Endothelial cell of umbilical vein (primary cell): ENCODE measurements at regions not wholly inside any gene's neighbourhood (a gene's known extent, or its start where the extent isn't known, plus 50 kb on each side); places are given as distances from the start of the nearest gene placed in this dataset.

Source experiments
- BruUV-seq: library from RNA; stranded (reverse); fragments of 400-500 nt; replicated peaks from 2 replicates; lab custom pipeline; 2021; lab: Mats Ljungman, UMichigan
- CTCF ChIA-PET: fragments of 300-600, 350-600 bp; sonication (Branson Sonifier 250); formaldehyde crosslinking; loops from one replicate; lab custom pipeline; 2021; ENCODE audit warnings: antibody characterized with exemption, inconsistent platforms; lab: Charles Lee
- POLR2A ChIA-PET: fragments of 300-600, 350-600 bp; sonication (Branson Sonifier 250); formaldehyde crosslinking; loops from one replicate; lab custom pipeline; 2021; ENCODE audit warnings: antibody characterized with exemption, inconsistent platforms; lab: Charles Lee
- DNase-seq: peaks from one replicate; pipeline ENCODE4 v3.0.0-alpha.2; 2011; ENCODE audit warnings: low read depth, low spot score
- FAIRE-seq: peaks from 2 replicates; lab custom pipeline; 2011; peaks lifted over from hg19 to GRCh38; lab: Jason Lieb, UNC
- H2AFZ ChIP-seq: 2 replicates; pipeline ENCODE4 v1.6.0; 2012; ENCODE audit warnings: low read depth, low read length, control low read depth, inconsistent platforms
- H3K27ac ChIP-seq: 2 replicates; pipeline ENCODE4 v1.5.1; 2011; ENCODE audit warnings: low read depth, mild to moderate bottlenecking, control low read depth, low read length, moderate library complexity; ENCODE audit not compliant: insufficient read depth
- H3K27me3 ChIP-seq, 2 experiments: 2 replicates each; pipeline versions ENCODE4 v1.6.0 to v1.6.1; 2011; ENCODE audit warnings: low read length in 2 of 2, mixed read lengths in 1 of 2; ENCODE audit not compliant: control insufficient read depth in 2 of 2, insufficient read depth in 2 of 2
- H3K36me3 ChIP-seq, 2 experiments: 2 replicates in 1 of 2; 3 replicates in 1 of 2; pipeline ENCODE4 v1.5.1; 2011; ENCODE audit warnings: low read length in 2 of 2, mild to moderate bottlenecking in 1 of 2, moderate library complexity in 1 of 2; ENCODE audit not compliant: control insufficient read depth in 2 of 2, insufficient read depth in 2 of 2; ENCODE audit errors: extremely low read depth in 1 of 2
- H3K4me1 ChIP-seq: 3 replicates; pipeline ENCODE4 v1.5.1; 2011; ENCODE audit warnings: mild to moderate bottlenecking, low read length; ENCODE audit not compliant: control insufficient read depth, insufficient read depth; ENCODE audit errors: extremely low read depth
- H3K4me2 ChIP-seq: 2 replicates; pipeline ENCODE4 v1.6.1; 2011; ENCODE audit warnings: low read length, control low read depth, mixed read lengths; ENCODE audit not compliant: insufficient read depth
- H3K4me3 ChIP-seq, 3 experiments: fragments of 200-600 bp in 1 of 3; sonication (generic), shearing (Covaris generic) in 1 of 3; replicated peaks in 1 of 3; 2 replicates each; pipeline ENCODE4 v1.5.1; 2011 to 2016; ENCODE audit warnings: control low read depth in 3 of 3, low read length in 3 of 3, mild to moderate bottlenecking in 2 of 3, inconsistent platforms in 1 of 3, low read depth in 1 of 3, moderate library complexity in 1 of 3; ENCODE audit not compliant: insufficient read depth in 1 of 3
- H3K79me2 ChIP-seq: 2 replicates; pipeline ENCODE4 v1.6.0; 2012; ENCODE audit warnings: low read length, inconsistent platforms; ENCODE audit not compliant: control insufficient read depth, insufficient read depth
- H3K9ac ChIP-seq: replicated peaks from 2 replicates; pipeline ENCODE3; 2011; ENCODE audit warnings: low read length, control low read depth; ENCODE audit not compliant: insufficient read depth; ENCODE audit errors: extremely low read depth
- H3K9me1 ChIP-seq: replicated peaks from 3 replicates; pipeline ENCODE4 v1.6.0; 2011; ENCODE audit warnings: mild to moderate bottlenecking, low read length; ENCODE audit not compliant: control insufficient read depth, insufficient read depth; ENCODE audit errors: extremely low read depth
- H3K9me3 ChIP-seq: replicated peaks from 2 replicates; pipeline ENCODE4 v1.5.1; 2012; ENCODE audit warnings: low read length, inconsistent platforms; ENCODE audit not compliant: control insufficient read depth, insufficient read depth
- H4K20me1 ChIP-seq: replicated peaks from 2 replicates; pipeline ENCODE3; 2011; ENCODE audit warnings: mild to moderate bottlenecking, low read length; ENCODE audit not compliant: control insufficient read depth, insufficient read depth; ENCODE audit errors: extremely low read depth
- EZH2 ChIP-seq: IDR thresholded peaks from 2 replicates; pipeline ENCODE4 v1.6.1; 2012; ENCODE audit warnings: borderline replicate concordance, low read depth, mild to moderate bottlenecking, moderate library complexity, low read length, inconsistent platforms; ENCODE audit not compliant: severe bottlenecking
- FOS ChIP-seq: IDR thresholded peaks from 2 replicates; pipeline ENCODE4 v1.6.1; 2011; ENCODE audit warnings: mild to moderate bottlenecking, low read length, moderate library complexity, borderline replicate concordance; ENCODE audit not compliant: insufficient read depth
- GATA2 ChIP-seq: IDR thresholded peaks from 2 replicates; pipeline ENCODE4 v1.7.0; 2011; ENCODE audit warnings: low read depth, mild to moderate bottlenecking, moderate library complexity, mixed read lengths, low read length; ENCODE audit not compliant: insufficient read length, insufficient read depth
- JUN ChIP-seq: IDR thresholded peaks from 2 replicates; pipeline ENCODE4 v1.6.1; 2011; ENCODE audit warnings: borderline replicate concordance, low read depth; ENCODE audit not compliant: insufficient read length, insufficient read depth
- MAX ChIP-seq: IDR thresholded peaks from 2 replicates; pipeline ENCODE4 v1.6.1; 2011; ENCODE audit not compliant: insufficient read depth, insufficient read length
- MYC ChIP-seq: IDR thresholded peaks from one replicate; pipeline ENCODE4 v1.6.1; 2011; ENCODE audit warnings: mild to moderate bottlenecking, low read depth, low read length
- POLR2A ChIP-seq: IDR thresholded peaks from 2 replicates; pipeline ENCODE4 v1.6.1; 2012; ENCODE audit warnings: low read depth, mild to moderate bottlenecking, control low read depth, low read length
- POLR2AphosphoS5 ChIP-seq: IDR thresholded peaks from 2 replicates; pipeline ENCODE4 v1.6.1; 2012; ENCODE audit warnings: low read depth, mild to moderate bottlenecking, control low read depth, low read length, moderate library complexity; ENCODE audit not compliant: insufficient read depth
- dilution Hi-C: fragments of 300-500 bp; cut with MboI; formaldehyde crosslinking; loops from one replicate; pipeline ENCODE4 v1.15.0; 2019; ENCODE audit warnings: low sequenced_read_pairs; ENCODE audit not compliant: extremely low pct_ligation_motif_present
- intact Hi-C: fragments of 100-400 bp; cut with micrococcal nuclease; formaldehyde crosslinking; loops from one replicate; pipeline ENCODE4 v1.10.0; 2022
- TF ChIP-seq, protein P1 (sequence below), 2 donors: IDR thresholded peaks; 1 replicate in 1 of 2; 2 replicates in 1 of 2; pipeline ENCODE4 v1.5.1; 2011; ENCODE audit warnings: low read length in 2 of 2, mild to moderate bottlenecking in 2 of 2, moderate library complexity in 2 of 2, control low read depth in 1 of 2, inconsistent platforms in 1 of 2, low read depth in 1 of 2; ENCODE audit not compliant: insufficient read depth in 1 of 2; ENCODE audit errors: extremely low read depth in 1 of 2

DNA sequence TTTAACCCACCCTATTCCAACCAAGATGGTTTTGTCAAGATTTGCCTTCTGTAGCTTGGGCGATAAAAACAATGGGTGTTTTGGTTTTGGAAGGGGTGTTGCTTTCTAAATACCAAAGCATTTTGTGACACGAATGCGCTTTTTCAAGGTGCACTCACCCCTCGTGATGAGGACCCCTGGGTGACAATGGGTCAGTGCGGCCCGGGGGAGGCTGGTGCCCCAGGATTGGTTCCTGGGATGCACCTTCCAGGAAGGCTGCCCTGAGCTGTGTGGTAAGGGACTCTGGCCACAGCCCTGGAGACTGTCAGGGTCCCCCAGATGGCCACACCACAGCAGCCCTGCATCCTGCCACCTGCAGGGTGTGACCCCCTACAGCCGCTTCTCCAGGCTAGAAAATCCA lies 180.6 kb upstream of the MYL2 start:
- dilution Hi-C loops, result no loop called here
- H3K9me1 ChIP-seq, result no peaks in the 10 kb centered on the region
- H3K4me1 ChIP-seq, result no peaks in the 10 kb centered on the region
- no peak overlapping the region for H3K4me2 ChIP-seq
- H3K79me2 ChIP-seq, result no peaks in the 10 kb centered on the region
- H3K36me3 ChIP-seq, result no peaks in the 10 kb centered on the region
- H4K20me1 ChIP-seq, result no peaks in the 10 kb centered on the region
- BruUV-seq, result no TSS peak
- TF ChIP-seq MYC (no peak), POLR2A (no peak), JUN (no peak), FOS (no peak), EZH2 (no peak), GATA2 (no peak), POLR2AphosphoS5 (no peak), MAX (no peak)
- TF ChIP-seq, protein P1, sequence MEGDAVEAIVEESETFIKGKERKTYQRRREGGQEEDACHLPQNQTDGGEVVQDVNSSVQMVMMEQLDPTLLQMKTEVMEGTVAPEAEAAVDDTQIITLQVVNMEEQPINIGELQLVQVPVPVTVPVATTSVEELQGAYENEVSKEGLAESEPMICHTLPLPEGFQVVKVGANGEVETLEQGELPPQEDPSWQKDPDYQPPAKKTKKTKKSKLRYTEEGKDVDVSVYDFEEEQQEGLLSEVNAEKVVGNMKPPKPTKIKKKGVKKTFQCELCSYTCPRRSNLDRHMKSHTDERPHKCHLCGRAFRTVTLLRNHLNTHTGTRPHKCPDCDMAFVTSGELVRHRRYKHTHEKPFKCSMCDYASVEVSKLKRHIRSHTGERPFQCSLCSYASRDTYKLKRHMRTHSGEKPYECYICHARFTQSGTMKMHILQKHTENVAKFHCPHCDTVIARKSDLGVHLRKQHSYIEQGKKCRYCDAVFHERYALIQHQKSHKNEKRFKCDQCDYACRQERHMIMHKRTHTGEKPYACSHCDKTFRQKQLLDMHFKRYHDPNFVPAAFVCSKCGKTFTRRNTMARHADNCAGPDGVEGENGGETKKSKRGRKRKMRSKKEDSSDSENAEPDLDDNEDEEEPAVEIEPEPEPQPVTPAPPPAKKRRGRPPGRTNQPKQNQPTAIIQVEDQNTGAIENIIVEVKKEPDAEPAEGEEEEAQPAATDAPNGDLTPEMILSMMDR (IDR thresholded peaks at IDR 0.05; ENCODE audit: extremely low read depth in 1 of 2, insufficient read depth in 1 of 2, low read depth in 1 of 2, low read length in 2 of 2), result no peak
- intact Hi-C loops, result no loop called here
- POLR2A ChIA-PET, result no interaction called here
- no peaks in the 10 kb centered on the region for H3K27me3 ChIP-seq
- CTCF ChIA-PET, result no interaction called here
- H2AFZ ChIP-seq, result no peak overlapping the region
- H3K27ac ChIP-seq, result no peak overlapping the region
- H3K9me3 ChIP-seq, result no peaks in the 10 kb centered on the region
- no peak for FAIRE-seq
- H3K4me3 ChIP-seq, result no peak overlapping the region
- DNase-seq, result no peak
- H3K9ac ChIP-seq, result no peak overlapping the region
